ENCODE measurements at regions not wholly inside any gene's neighbourhood (a gene's known extent, or its start where the extent isn't known, plus 50 kb on each side); places are given as distances from the start of the nearest gene placed in this dataset.

DNA sequence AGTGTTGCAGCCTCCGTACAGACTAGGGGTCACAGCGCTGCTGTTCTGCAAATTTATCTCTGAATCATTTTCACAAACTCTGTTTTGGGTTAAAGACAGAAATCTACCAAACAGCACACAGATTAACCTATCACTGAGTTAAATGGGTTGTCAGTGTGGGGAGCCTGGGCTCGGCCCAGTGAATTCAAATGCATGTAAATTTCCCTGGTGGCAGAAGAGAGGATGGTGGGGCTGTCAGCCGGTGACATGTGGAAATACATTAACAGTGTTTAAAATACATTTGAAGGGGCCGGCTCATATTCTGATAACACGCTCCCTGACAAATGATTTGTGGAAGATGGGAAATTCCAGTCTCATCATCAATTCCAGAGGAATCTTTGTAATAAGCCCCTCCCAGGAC is 309.6 kb upstream of the MKI67 start:
- TF ChIP-seq POLR2AphosphoS5 (IDR thresholded peaks at IDR 0.05) (peak; percentile 56), EZH2 (IDR thresholded peaks at IDR 0.05; ENCODE audit: borderline replicate concordance, insufficient read depth, low read length, poor library complexity, severe bottlenecking) (no peak), RAD21 (conservative IDR thresholded peaks at IDR 0.05) (no peak), MXI1 (conservative IDR thresholded peaks at IDR 0.05; ENCODE audit: poor library complexity, severe bottlenecking) (no peak), REST (IDR thresholded peaks at IDR 0.05; ENCODE audit: borderline replicate concordance) (peak; percentile 49), TAF1 (IDR thresholded peaks at IDR 0.05; ENCODE audit: low read depth) (no peak), SMC3 (conservative IDR thresholded peaks at IDR 0.05; ENCODE audit: poor library complexity) (no peak), EP300 (conservative IDR thresholded peaks at IDR 0.05; ENCODE audit: poor library complexity, severe bottlenecking) (peak; percentile 91)
- TF ChIP-seq, protein P1, sequence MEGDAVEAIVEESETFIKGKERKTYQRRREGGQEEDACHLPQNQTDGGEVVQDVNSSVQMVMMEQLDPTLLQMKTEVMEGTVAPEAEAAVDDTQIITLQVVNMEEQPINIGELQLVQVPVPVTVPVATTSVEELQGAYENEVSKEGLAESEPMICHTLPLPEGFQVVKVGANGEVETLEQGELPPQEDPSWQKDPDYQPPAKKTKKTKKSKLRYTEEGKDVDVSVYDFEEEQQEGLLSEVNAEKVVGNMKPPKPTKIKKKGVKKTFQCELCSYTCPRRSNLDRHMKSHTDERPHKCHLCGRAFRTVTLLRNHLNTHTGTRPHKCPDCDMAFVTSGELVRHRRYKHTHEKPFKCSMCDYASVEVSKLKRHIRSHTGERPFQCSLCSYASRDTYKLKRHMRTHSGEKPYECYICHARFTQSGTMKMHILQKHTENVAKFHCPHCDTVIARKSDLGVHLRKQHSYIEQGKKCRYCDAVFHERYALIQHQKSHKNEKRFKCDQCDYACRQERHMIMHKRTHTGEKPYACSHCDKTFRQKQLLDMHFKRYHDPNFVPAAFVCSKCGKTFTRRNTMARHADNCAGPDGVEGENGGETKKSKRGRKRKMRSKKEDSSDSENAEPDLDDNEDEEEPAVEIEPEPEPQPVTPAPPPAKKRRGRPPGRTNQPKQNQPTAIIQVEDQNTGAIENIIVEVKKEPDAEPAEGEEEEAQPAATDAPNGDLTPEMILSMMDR (IDR thresholded peaks at IDR 0.05; ENCODE audit: poor library complexity, severe bottlenecking), result peak; percentile 33
